ENCODE measurements at regions not wholly inside any gene's neighbourhood (a gene's known extent, or its start where the extent isn't known, plus 50 kb on each side); places are given as distances from the start of the nearest gene placed in this dataset.

- 81 to 90% methylated on average over 8 of the region's 8 CpGs for WGBS, 2 donors
- no peak for ATAC-seq (ENCODE audit: insufficient read depth, low FRiP score)
- TF ChIP-seq CTCF (IDR thresholded peaks at IDR 0.05; ENCODE audit: control extremely low read depth, extremely low read depth) = no peak
These were observed 160.1 kb upstream of the PDZRN3 start for GRCh38 chr3:73784686-73785392.

GRCh38 chr3:73783811-73784210, 159.1 kb upstream of the PDZRN3 start:
- no peak for TF ChIP-seq CTCF (IDR thresholded peaks at IDR 0.05; ENCODE audit: control extremely low read depth, extremely low read depth)
- no peak overlapping the region for H3K9ac ChIP-seq (ENCODE audit: insufficient read depth in 1 of 2, low read length in 2 of 2)
- DNase-seq (no peak), ATAC-seq (ENCODE audit: insufficient read depth, low FRiP score) (no peak)
- no peaks in the 10 kb centered on the region for H3K27me3 ChIP-seq (ENCODE audit: control insufficient read depth in 3 of 3, insufficient read depth in 3 of 3, low read length in 2 of 3)
- H3K27ac ChIP-seq (ENCODE audit: low read depth in 1 of 2, low read length in 1 of 2) = no peak overlapping the region
- no peaks in the 10 kb centered on the region for H3K36me3 ChIP-seq (ENCODE audit: control insufficient read depth in 4 of 4, insufficient read depth in 4 of 4, low read length in 4 of 4)
- H3K4me1 ChIP-seq (ENCODE audit: control insufficient read depth in 5 of 5, insufficient read depth in 5 of 5, low read length in 5 of 5) = peaks cover 0 to 9% (median 4%) of the 10 kb centered on the region in 5 donors
- H3K4me3 ChIP-seq = no peak overlapping the region
- no peaks in the 10 kb centered on the region for H3K9me3 ChIP-seq (ENCODE audit: control insufficient read depth in 4 of 4, insufficient read depth in 3 of 4, low read length in 3 of 4)

More at GRCh38 chr3:73784686-73785392, 160.1 kb upstream of the PDZRN3 start:
- Histone ChIP-seq H3K4me3 (no peak overlapping the region), H3K9me3 (ENCODE audit: control insufficient read depth in 4 of 4, insufficient read depth in 3 of 4, low read length in 3 of 4) (no peaks in the 10 kb centered on the region), H3K4me1 (ENCODE audit: control insufficient read depth in 5 of 5, insufficient read depth in 5 of 5, low read length in 5 of 5) (peaks cover 0 to 9% (median 4%) of the 10 kb centered on the region in 5 donors), H3K27me3 (ENCODE audit: control insufficient read depth in 3 of 3, insufficient read depth in 3 of 3, low read length in 2 of 3) (no peaks in the 10 kb centered on the region), H3K36me3 (ENCODE audit: control insufficient read depth in 4 of 4, insufficient read depth in 4 of 4, low read length in 4 of 4) (no peaks in the 10 kb centered on the region), H3K9ac (ENCODE audit: insufficient read depth in 1 of 2, low read length in 2 of 2) (no peak overlapping the region), H3K27ac (ENCODE audit: low read depth in 1 of 2, low read length in 1 of 2) (no peak overlapping the region)
- DNase-seq = no peak

- ATAC-seq (ENCODE audit: insufficient read depth, low FRiP score) (no peak), DNase-seq (no peak)
- no peaks in the 10 kb centered on the region for H3K27me3 ChIP-seq (ENCODE audit: control insufficient read depth in 3 of 3, insufficient read depth in 3 of 3, low read length in 2 of 3)
- H3K4me3 ChIP-seq = no peak overlapping the region
- peaks cover 0 to 6% (median 4%) of the 10 kb centered on the region in 5 donors for H3K4me1 ChIP-seq (ENCODE audit: control insufficient read depth in 5 of 5, insufficient read depth in 5 of 5, low read length in 5 of 5)
- no peaks in the 10 kb centered on the region for H3K9me3 ChIP-seq (ENCODE audit: control insufficient read depth in 4 of 4, insufficient read depth in 3 of 4, low read length in 3 of 4)
- H3K27ac ChIP-seq (ENCODE audit: low read depth in 1 of 2, low read length in 1 of 2) = no peak overlapping the region
- H3K9ac ChIP-seq (ENCODE audit: insufficient read depth in 1 of 2, low read length in 2 of 2) = no peak overlapping the region
- H3K36me3 ChIP-seq (ENCODE audit: control insufficient read depth in 4 of 4, insufficient read depth in 4 of 4, low read length in 4 of 4) = no peaks in the 10 kb centered on the region
- TF ChIP-seq CTCF (IDR thresholded peaks at IDR 0.05; ENCODE audit: control extremely low read depth, extremely low read depth) = no peak
- WGBS, 2 donors = 77 to 81% methylated on average over 6 of the region's 6 CpGs
These were observed 156.8 kb upstream of the PDZRN3 start for GRCh38 chr3:73781541-73781940.

- DNase-seq = no peak
- Histone ChIP-seq H3K36me3 (ENCODE audit: control insufficient read depth in 4 of 4, insufficient read depth in 4 of 4, low read length in 4 of 4) (no peaks in the 10 kb centered on the region), H3K4me1 (ENCODE audit: control insufficient read depth in 5 of 5, insufficient read depth in 5 of 5, low read length in 5 of 5) (peaks cover 0 to 7% (median 0%) of the 10 kb centered on the region in 5 donors), H3K4me3 (no peak overlapping the region), H3K9ac (ENCODE audit: insufficient read depth in 1 of 2, low read length in 2 of 2) (no peak overlapping the region), H3K27ac (ENCODE audit: low read depth in 1 of 2, low read length in 1 of 2) (no peak overlapping the region), H3K27me3 (ENCODE audit: control insufficient read depth in 3 of 3, insufficient read depth in 3 of 3, low read length in 2 of 3) (no peaks in the 10 kb centered on the region), H3K9me3 (ENCODE audit: control insufficient read depth in 4 of 4, insufficient read depth in 3 of 4, low read length in 3 of 4) (peaks cover 0 to 4% (median 0%) of the 10 kb centered on the region in 4 donors)
- WGBS, 2 donors = 50 to 62% methylated on average over 2 of the region's 2 CpGs
- TF ChIP-seq CTCF (IDR thresholded peaks at IDR 0.05; ENCODE audit: control extremely low read depth, extremely low read depth) = no peak
- ATAC-seq (ENCODE audit: insufficient read depth, low FRiP score) = no peak
These were observed 149.9 kb upstream of the PDZRN3 start for GRCh38 chr3:73774645-73775044.

Measured in lung (tissue), 11 donors.